NCI-H510A treated with DMSO at 0.1 percent for 48 hours (cell line): ENCODE measurements at regions not wholly inside any gene's neighbourhood (a gene's known extent, or its start where the extent isn't known, plus 50 kb on each side); places are given as distances from the start of the nearest gene placed in this dataset.
A peak's percentile ranks its signal among the peaks of the same experiment; 100 is the strongest.
"Not testable (repeated sequence)": the region's sequence is repeated elsewhere in the genome, so short reads cannot be mapped to it uniquely, and the experiment has no call there.

ENCODE experiments used
- DNase-seq: peaks from one replicate; lab custom pipeline; 2025; lab: John Stamatoyannopoulos, UW

DNA sequence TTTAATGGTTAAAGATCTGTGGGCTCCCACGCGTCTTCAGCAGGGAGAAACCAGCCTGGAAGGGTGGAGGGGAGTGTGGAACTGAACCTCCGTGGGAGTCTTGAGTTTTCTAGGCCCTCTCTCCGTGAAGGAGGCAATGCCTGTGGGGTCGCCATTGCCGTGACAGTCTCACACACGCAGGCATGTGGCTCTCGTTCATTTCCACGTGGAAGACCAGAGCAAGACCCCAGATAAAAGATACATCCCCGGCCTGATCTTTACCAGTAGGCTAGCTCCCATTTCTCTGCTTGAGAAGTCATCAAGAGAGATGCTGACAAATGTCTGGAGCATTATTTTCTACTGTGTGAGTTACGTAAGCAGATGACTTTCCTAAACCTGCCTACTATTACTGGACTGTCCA, 491.7 kb upstream of the LMO3 start:
- no peak for DNase-seq

DNA sequence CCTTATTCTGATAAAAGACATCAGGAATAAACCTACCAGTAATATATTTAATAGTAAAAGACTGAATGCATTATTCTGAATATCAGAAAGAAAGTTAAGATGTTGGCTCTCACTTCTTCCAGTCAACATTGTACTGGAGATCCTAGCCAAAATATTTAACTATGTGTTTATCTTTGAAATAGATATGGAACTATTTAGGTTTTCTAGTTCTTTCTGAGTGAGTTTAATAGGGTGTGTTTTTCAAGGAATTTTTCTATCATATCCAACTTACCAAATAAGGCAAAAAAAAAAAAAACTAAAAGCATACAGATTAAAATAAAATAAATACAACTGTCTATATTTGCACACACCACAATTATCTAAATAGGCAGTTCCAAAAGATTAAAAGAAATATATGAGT, 478.9 kb upstream of the LMO3 start:
- DNase-seq = no peak

DNA sequence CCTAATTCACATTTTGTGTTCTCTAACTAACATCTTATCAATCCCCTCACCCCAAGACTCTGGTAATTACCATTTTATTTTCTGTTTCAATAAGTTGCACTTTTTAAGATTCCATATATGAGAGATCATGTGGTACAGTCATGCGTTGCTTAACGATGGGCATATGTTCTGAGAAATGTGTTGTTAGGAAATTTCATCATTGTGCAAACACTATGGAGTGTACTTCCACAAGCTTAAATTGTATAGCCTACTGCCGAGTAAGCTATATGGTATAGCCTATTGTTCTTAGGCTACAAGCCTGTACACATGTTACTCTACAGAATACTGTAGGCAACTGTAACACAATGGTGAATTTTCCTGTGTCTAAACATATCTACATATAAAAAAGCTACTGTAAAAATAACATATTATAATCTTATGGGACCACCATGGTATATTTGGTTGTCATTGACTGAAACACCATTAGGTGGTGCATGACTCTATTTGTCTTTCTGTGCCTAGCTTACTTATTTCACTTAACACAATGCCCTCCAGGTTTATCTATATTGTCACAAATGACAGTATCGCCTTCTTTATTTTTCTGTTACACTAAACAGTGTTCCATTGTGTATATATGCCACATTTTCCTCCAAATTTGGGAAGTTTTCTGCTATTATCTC, 473.4 kb upstream of the LMO3 start:
- DNase-seq = peak; percentile 50

DNA sequence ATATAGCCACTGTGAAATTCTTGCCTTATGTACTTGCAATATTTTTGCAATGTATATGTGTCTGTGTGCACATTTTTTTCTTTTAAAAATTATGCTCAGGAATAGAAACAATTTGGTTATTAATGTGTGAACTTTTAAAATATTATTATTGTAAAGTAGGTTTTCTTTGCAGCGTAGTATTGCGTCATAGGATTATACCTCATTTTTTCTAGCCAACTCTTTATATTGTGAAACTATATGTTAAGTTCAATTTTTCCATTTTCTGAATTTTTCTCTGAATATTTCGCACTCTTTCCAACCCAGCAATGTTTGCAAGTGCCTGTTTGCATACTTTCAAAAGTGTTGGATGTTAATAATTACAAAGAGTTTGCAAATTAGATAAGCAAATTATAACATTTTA, 471.6 kb upstream of the LMO3 start:
- DNase-seq = no peak

DNA sequence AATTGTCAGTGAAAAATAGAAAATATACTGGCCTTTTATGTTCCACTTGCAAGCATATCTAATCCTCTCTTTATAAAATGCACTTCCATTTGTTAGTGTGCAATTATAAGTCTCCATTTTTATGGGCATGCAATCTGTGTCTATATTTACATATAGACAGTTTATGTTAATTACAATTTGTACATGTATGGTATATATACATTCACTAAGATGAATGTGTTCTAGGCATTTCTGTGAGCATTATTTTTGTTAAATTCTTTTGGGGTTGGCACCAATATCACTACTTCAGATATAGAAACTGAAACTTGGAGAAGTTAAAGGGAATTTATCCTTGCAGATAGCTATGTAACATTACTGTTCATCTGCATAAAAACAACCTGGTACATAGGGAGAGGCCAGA, 470.8 kb upstream of the LMO3 start:
- peak; percentile 24 for DNase-seq

DNA sequence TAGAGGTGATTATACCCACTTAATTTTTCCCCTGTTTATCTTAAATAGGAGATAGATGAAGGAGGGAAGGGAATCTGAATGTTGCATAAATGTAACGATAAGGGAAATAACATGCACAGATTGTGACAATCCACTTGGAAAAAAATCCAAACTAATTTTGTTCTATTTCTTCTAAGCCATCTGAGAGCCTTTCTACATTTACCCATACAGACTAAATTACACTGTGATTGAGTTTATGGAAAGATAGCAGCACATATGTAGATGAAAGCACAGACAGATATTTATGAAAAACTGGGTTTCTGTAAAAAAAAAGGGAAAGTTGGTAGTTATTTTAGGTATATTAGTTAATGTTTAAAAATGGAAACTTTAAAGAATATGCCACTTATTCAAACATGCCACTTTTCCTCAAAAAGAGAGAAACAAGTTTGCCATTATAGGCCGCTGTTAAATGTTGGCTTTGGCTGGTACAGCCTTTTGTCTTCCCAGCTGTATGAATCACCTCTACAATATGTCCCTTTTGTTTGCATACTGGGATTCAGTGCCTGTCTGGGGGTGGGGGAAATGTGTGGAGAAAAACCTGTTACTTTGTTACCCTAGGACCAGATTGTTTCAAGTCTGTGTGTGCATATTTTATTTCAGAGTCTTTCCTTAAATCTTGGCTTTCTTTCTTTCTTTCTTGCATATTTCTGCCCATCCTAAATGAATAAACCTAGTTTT, 470.2 kb upstream of the LMO3 start:
- DNase-seq = peak; percentile 44

DNA sequence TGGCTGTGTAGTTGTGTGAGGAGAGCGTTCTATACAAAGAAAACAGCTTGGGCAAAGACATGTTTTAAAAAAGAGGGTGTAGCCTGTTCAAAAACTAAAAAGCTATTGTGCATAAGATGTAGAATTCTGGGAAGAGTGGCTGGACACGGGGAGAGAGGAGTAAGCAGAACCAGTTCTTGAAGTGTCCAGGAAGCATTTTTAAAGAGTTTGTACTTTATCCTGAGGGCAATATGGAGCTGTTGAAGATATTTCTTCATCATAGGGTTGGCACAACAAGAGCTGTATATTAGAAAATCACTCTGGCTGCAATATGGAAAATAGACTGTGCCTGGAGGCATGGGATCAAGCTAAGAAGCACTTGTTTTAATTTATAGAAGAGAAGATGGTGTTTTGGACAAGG, 458.9 kb upstream of the LMO3 start:
- DNase-seq = no peak

DNA sequence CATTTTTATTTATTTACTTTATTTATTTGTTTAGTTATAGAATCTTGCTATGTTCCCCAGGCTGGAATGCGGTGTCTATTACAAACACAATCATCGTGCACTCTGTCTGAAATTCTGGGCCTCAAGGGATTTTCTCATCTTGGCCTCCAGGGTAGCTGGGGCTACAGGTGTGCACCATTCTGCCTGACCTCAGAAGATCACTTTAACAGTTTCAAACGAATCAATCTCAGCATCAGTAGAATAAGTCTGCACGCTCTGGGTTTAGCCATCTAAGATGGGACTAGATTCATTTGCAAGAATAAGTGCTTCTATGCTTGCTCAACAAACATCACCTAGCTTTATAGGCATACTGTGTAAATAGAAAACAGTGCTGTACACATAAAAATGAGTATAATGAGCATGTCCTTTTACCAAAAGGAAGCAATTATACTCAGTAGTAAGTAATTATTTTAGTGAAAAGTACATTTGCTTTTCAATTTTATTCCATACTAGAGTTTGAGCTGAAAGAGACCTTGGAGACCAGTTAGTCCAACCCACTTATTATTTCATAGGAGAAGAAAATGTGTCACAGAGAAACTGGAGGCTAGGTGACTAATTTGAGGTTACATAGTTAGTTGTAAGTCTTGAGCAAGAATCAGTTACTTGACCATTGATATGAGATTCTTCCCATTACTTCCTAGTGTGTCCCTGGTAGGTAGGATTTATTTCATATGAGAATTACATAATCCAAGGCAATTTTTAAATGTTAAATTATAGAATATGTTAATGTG, 456.5 kb upstream of the LMO3 start:
- DNase-seq = peak; percentile 61

DNA sequence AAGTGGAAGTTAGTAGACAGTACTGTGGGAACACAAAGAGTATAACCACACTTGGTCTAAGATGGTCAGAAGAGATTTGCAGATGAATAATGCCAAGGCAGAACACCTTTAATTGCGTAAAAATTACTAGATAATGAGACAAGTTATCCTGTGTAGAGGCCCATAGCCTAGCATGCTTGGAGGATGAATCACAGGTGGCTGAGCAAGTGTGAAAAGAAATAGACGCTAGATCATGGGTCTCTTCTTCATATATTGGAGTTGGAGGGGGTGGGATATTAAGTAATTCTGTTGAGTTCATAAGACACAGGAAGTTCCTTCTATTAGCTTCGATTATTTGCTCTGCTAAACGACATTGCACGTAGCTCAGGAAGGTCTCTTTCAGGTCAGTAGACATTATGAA, 454.3 kb upstream of the LMO3 start:
- no peak for DNase-seq

DNA sequence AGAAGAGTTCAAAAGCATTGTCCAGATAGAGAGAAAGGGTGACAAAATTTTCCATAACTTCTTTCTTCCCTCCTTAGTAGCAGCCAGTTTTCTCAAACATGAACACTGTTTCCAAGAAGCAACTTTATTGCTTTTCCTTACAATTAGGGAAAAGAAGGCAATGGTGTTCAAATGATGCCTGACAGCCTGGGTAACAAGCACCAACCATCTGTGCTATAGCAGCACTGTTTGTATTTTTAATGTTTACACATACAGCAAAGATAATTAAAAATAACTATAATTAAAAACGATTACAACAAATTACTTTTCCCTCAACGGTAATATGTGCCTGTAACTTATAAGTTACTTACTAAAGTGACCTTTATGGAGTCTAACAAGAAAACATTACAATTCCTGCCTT, 450.6 kb upstream of the LMO3 start:
- no peak for DNase-seq

DNA sequence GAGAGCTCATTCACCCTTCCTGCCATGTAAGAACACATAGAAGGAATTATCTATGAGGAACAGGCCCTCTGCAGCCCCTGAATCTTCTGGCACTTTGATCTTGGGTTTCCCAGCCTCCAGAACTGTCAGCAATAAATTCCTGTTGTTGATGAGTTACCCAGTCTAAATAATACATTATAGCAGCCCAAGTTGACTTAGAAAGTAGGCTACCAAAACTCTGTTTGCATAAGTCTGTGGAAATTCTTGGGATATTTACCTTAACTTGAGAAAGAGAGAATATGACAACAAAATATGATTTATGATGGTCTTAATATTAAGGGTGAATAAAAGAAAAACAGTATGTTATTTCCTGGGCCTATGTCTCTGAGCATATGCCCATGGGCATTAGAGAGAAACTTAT, 433.0 kb upstream of the LMO3 start:
- DNase-seq = no peak

DNA sequence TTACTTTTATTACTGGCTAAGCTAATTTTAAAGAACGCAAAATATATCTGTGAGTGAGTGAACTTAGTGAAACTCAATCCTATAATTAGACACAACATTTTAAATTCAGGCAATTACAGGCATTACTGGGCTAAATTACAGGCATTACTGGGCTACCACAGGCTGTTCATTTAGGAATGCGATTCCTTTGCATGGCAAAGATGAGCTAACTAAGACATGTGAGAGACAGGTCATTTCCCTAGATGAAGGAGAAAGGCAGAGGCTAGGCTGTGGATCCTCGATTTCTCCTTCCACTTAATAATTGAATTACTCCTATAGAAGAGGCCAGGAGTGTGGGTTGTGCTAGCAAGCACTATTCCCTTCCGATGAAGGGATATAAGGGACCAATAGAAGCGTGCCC, 429.4 kb upstream of the LMO3 start:
- DNase-seq = no peak

DNA sequence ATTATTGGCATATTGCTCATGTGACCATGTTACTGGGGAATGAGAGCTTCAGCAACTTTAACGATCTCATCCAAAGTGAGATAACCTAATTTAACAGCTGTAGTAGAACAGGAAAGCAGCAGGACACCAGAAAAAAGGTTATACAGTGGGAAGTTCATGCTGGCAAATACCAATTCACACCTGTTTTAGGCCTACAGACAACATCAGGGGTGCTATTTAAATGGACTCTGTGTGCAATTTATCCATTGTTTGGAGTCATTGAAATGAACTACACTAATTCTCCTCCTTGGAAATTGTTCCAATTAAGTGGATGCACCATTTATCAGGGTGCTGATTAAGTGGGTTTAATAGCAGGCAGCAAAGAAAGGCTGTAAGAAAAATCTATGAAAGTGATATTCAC, 424.4 kb upstream of the LMO3 start:
- no peak for DNase-seq

DNA sequence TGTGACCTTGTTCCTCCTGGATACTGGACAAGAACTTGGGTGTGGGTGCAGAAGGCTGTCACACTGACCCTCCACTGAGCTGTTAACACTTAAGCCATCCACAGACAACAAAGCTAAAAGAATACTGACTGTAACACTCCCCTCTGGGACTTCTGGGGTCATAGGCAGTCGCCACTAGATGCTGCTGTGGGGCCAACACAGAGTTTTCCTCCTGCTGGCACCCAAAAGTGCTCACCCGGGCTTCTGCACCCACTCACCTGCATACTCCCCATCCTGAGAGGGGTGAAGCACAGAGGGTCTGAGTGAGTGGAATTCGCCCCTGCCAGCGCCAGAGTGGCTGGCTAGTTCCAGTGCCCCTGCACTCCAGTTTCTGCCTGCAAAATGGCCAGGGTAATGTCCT, 422.4 kb upstream of the LMO3 start:
- no peak for DNase-seq

DNA sequence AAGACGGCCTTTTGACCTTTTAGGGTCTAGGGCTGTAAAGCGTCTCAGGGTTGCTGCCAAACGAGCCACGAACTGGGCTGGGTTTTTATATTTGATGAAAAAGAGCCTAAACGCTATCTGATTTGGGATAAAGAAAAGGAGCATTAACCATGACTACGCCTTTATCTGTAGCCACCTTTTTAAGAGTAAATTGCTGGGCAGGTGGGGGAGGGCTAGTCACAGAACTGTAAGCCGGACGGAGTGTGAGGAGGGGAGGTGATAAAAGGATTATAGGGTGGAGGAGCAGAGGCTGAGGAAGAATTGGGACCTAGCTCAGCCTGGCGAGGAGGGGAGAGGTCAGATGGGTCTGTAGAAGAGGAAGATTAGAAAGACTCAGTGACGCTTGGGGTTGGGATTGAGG, 419.5 kb upstream of the LMO3 start:
- DNase-seq = not testable (repeated sequence)

DNA sequence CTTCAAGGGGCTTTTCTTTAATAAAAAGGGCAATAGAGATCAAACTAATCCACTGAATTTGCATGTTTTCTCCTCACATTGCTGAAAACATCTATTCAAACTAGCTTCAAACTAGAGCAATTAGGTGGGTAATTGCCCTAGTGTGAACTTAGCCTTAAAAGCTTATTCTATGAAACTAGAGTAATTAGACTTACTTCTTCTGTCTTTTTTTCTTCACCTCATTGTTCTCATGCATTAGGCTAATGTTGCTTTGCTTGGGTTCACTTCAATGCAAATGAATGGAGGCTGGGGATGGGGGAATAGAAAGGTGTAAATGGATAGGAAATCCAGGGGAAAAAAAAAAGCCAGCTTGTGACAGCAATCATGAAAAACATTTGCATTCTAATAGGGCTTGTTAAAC, 414.8 kb upstream of the LMO3 start:
- DNase-seq = no peak

DNA sequence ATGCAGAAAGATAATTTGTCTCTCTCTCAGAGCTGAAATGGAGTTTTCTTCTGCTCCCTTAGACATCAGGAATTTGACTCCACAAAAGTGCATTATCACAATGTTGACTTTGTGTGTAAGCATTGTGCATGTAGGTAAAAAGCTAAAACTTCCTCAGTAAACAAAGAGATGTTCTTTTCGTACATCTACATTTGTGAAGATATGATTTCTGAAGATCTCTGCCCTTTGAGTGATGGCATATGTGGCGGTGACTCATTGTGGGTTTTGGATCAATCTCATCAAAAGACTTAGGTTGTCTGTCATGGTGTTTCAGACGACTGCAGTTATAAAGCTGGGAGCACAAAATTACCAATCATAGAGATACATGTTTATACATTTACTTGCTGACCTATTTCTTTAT, 411.4 kb upstream of the LMO3 start:
- no peak for DNase-seq

DNA sequence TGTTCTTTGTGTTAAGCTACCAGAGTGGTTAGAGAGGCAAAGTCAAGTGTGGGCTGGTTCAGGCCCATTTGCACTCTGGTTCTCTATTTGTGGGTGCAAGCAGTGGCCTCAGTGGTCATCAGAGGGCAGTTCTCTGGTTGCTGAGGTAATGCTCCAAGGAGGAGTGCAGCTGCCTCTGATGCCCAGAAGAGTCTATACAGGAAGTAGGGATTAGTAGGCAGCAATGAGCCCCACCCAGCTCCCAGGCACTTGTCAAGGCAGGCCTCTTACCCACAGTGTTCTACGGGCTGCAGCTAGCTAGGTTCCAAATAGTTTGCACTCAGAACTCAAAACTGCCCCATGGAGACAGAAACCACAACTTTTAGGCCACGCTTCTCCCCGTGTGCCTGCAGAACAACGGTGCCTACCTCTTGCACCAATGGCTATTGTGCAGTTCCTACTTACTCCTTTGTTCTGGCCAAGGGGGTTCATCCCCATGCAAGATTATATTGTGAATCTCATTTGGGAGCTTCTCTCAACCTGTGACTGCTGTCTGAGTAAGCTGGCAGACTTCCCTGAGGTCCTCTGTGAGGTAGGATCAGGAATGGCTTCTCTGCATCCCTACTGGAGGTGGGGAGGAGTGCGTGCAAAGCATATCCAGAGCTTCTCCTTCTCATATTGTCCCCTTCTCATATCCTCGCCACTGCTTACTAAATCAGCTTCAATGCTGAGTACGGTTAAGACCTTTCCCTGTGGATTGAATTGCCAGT, 410.3 kb upstream of the LMO3 start:
- DNase-seq = no peak

DNA sequence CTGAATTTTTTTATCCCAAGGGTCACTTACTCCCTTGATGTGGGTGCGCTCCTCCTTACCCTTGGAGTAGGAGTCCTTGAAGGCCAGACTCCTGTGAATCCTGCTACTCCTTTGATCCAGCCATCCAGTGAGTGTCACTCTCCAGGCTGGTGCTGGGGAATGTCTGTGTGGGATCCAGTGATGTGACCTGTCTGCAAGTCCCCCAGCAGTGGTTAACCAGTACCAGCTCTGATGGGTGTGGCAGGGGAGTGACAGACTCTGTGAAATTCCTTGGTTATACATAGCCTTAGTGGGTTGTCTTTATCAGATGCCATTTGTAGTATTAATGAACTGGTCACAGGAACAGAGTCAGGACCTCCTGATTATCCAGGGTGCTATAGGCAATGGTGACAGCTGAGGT, 409.5 kb upstream of the LMO3 start:
- DNase-seq = no peak

DNA sequence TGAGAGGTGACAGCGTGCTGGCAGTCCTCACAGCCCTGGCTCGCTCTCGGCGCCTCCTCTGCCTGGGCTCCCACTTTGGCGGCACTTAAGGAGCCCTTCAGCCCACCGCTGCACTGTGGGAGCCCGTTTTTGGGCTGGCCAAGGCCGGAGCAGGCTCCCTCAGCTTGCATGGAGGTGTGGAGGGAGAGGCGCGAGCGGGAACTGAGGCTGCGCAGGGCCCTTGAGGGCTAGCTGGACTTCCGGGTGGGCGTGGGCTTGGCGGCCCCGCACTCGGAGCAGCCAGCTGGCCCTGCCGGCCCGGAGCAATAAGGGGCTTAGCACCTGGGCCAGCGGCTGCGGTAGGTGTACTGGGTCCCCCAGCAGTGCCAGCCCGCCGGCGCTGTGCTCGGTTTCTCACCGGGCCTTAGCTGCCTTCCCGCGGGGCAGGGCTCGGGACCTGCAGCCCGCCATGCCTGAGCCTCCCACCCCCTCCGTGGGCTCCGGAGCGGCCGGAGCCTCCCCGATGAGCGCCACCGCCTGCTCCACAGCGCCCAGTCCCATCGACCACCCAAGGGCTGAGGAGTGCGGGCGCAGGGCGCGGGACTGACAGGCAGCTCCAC, 401.6 kb upstream of the LMO3 start:
- not testable (repeated sequence) for DNase-seq

DNA sequence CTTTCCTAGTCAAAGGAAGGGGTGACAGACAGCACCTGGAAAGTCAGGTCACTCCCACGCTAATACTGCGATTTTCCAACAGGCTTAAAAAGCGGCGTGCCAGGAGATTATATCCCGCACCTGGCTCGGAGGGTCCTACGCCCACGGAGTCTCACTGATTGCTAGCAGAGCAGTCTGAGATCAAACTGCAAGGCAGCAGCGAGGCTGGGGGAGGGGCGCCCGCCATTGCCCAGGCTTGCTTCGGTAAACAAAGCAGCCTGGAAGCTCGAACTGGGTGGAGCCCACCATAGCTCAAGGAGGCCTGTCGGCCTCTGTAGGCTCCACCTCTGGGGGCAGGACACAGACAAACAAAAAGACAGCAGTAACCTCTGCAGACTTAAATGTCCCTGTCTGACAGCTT, 392.6 kb upstream of the LMO3 start:
- DNase-seq = not testable (repeated sequence)

DNA sequence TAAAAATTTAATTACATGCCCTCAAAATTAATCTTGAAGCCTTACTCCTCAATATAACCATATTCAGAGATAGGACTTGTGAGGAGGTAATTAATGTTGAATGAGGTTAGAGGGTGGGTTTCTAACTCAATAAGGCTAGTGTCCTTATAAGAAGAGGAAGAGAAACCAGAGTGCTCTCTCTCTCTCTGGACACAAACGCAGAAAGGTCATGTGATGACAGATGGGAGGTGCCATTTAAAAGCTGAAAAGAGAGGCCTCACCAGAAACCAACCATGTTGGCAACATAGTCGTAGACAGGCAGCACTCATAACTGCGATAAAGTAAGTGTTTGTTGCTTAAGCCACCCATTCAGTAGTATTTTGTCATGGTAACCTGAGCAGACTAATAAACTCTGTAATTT, 378.5 kb upstream of the LMO3 start:
- DNase-seq = no peak
